NCI-H1694 treated with DMSO at 0.1 percent for 48 hours (cell line): ENCODE measurements at regions not wholly inside any gene's neighbourhood (a gene's known extent, or its start where the extent isn't known, plus 50 kb on each side); places are given as distances from the start of the nearest gene placed in this dataset.
"Not testable (repeated sequence)": the region's sequence is repeated elsewhere in the genome, so short reads cannot be mapped to it uniquely, and the experiment has no call there.

Source experiments
- DNase-seq: peaks from one replicate; lab custom pipeline; 2025; lab: John Stamatoyannopoulos, UW

GRCh38 chr4:84126061-84126787 is 372.9 kb downstream of the NKX6-1 start:
- DNase-seq = no peak

- DNase-seq = no peak
Measured at GRCh38 chr4:84110040-84110439, 389.1 kb downstream of the NKX6-1 start.

GRCh38 chr4:84101653-84102625 is 397.2 kb downstream of the NKX6-1 start:
- not testable (repeated sequence) for DNase-seq

- DNase-seq = no peak
Measured at GRCh38 chr4:84100071-84100470, 399.0 kb downstream of the NKX6-1 start.

- DNase-seq = no peak
Measured at GRCh38 chr4:84099599-84099998, 399.5 kb downstream of the NKX6-1 start.

- peak; percentile 85 for DNase-seq
Measured at GRCh38 chr4:84091266-84091665, 407.8 kb downstream of the NKX6-1 start.

GRCh38 chr4:84089652-84090437 is 409.2 kb downstream of the NKX6-1 start:
- no peak for DNase-seq

- DNase-seq = no peak
Measured at GRCh38 chr4:84085986-84086385, 413.1 kb downstream of the NKX6-1 start.

- no peak for DNase-seq
Measured at GRCh38 chr4:84070289-84070688, 428.8 kb downstream of the NKX6-1 start.

- DNase-seq = no peak
Measured at GRCh38 chr4:84063619-84064018, 435.5 kb downstream of the NKX6-1 start.

- DNase-seq = no peak
Measured at GRCh38 chr4:84058201-84058600, 440.9 kb downstream of the NKX6-1 start.

GRCh38 chr4:84051639-84052038 is 447.5 kb downstream of the NKX6-1 start:
- DNase-seq = no peak

GRCh38 chr4:84051089-84051488 is 448.0 kb downstream of the NKX6-1 start:
- DNase-seq = no peak

GRCh38 chr4:84050015-84050414 is 449.1 kb downstream of the NKX6-1 start:
- DNase-seq = peak; percentile 37

GRCh38 chr4:84046551-84046950 is 452.5 kb downstream of the NKX6-1 start:
- DNase-seq = no peak

GRCh38 chr4:84041426-84041825 is 457.7 kb downstream of the NKX6-1 start:
- no peak for DNase-seq

GRCh38 chr4:84035568-84035967 is 463.5 kb downstream of the NKX6-1 start:
- no peak for DNase-seq

GRCh38 chr4:84032372-84032771 is 466.7 kb downstream of the NKX6-1 start:
- peak; percentile 68 for DNase-seq

- no peak for DNase-seq
Measured at GRCh38 chr4:84031401-84031800, 467.7 kb downstream of the NKX6-1 start.

GRCh38 chr4:84028340-84028739 is 470.8 kb downstream of the NKX6-1 start:
- DNase-seq = no peak

- DNase-seq = no peak
Measured at GRCh38 chr4:84024405-84024804, 474.7 kb downstream of the NKX6-1 start.

GRCh38 chr4:84022564-84022963 is 476.5 kb downstream of the NKX6-1 start:
- DNase-seq = no peak
